ENCODE measurements at regions not wholly inside any gene's neighbourhood (a gene's known extent, or its start where the extent isn't known, plus 50 kb on each side); places are given as distances from the start of the nearest gene placed in this dataset.

DNA sequence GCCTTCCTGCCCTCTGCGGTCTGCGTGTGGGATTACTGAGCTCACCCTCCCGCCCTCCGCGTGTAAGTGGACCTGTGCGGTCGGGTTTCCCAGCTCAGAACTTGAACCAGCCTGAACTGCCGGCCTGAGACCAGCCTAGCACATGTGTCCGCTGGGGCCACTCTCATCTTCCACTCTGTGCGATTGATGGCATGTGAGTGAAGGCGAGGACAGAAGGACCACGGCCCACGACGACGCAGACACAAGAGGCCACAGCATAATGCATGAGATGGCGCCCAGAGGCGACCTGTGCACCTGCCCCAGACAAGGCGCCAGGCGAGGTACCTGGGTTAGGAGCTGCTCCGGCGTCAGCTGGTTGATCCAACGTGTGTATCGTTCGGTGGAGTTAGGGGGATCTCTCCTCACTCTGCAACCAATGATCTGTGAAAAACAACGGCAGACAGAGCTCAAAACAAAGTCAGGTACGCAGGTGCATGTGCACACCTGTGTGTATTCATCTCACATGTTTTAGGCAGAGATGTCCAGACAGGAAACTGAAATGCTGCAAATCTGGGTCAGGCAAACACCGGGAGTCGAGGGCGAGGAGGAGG lies 74.5 kb upstream of the METRNL start:
- BruUV-seq (replicated peaks) = no TSS peak
- Histone ChIP-seq H3K4me3 (no peak overlapping the region), H3K9me2 (ENCODE audit: insufficient read depth) (no peaks in the 10 kb centered on the region), H4K20me1 (ENCODE audit: insufficient read depth) (no peaks in the 10 kb centered on the region), H3K4me2 (no peak overlapping the region), H3F3A (ENCODE audit: insufficient read depth, low read depth) (no peaks in the 10 kb centered on the region), H3K27me3 (ENCODE audit: insufficient read depth, low read depth) (no peaks in the 10 kb centered on the region), H2AFZ (no peak overlapping the region), H3K4me1 (replicated peaks; ENCODE audit: insufficient read depth) (no peaks in the 10 kb centered on the region), H3K9me3 (ENCODE audit: insufficient read depth, low read depth) (no peaks in the 10 kb centered on the region), H3K36me3 (ENCODE audit: low read depth) (no peaks in the 10 kb centered on the region), H3K27ac (no peak overlapping the region), H3K79me2 (ENCODE audit: low read depth) (no peaks in the 10 kb centered on the region)
- CTCF ChIA-PET = no interaction called here
- DNase-seq = no peak
- intact Hi-C loops (cut with micrococcal nuclease; ENCODE audit: unreplicated experiment) = no loop called here
- TF ChIP-seq, protein P1, sequence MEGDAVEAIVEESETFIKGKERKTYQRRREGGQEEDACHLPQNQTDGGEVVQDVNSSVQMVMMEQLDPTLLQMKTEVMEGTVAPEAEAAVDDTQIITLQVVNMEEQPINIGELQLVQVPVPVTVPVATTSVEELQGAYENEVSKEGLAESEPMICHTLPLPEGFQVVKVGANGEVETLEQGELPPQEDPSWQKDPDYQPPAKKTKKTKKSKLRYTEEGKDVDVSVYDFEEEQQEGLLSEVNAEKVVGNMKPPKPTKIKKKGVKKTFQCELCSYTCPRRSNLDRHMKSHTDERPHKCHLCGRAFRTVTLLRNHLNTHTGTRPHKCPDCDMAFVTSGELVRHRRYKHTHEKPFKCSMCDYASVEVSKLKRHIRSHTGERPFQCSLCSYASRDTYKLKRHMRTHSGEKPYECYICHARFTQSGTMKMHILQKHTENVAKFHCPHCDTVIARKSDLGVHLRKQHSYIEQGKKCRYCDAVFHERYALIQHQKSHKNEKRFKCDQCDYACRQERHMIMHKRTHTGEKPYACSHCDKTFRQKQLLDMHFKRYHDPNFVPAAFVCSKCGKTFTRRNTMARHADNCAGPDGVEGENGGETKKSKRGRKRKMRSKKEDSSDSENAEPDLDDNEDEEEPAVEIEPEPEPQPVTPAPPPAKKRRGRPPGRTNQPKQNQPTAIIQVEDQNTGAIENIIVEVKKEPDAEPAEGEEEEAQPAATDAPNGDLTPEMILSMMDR (conservative IDR thresholded peaks at IDR 0.05) = no peak
- TF ChIP-seq EZH2 (IDR thresholded peaks at IDR 0.05; ENCODE audit: low read depth) = no peak
- POLR2A ChIA-PET (ENCODE audit: unreplicated experiment) = no interaction called here

DNA sequence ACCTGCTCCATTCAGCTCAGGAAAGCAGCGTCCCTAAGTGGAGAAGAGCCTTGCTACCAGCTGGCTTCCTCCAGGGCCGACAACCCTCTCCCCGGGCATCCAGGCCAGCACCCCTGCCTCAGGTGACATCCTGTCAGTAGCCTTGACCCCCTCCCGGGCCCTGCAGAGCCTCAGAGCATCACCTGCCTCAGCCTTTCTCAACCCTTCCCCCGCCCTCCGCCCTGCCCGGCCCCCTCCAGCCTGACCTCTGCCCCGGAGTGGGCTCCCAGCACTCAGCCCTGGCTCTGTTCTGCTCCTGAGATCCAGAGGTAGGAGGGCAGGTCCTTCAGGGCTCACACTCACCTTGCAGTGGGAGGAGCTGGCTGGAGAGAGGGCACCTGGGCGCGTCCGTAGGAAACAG lies 73.8 kb upstream of the METRNL start:
- no peak for TF ChIP-seq EZH2 (IDR thresholded peaks at IDR 0.05; ENCODE audit: low read depth)
- TF ChIP-seq, protein P1 (conservative IDR thresholded peaks at IDR 0.05) = no peak
- H3F3A ChIP-seq (ENCODE audit: insufficient read depth, low read depth) = no peaks in the 10 kb centered on the region
- DNase-seq = no peak
- H3K27me3 ChIP-seq (ENCODE audit: insufficient read depth, low read depth) = no peaks in the 10 kb centered on the region
- ChIA-PET POLR2A (ENCODE audit: unreplicated experiment) (no interaction called here), CTCF (no interaction called here)
- H3K4me1 ChIP-seq (replicated peaks; ENCODE audit: insufficient read depth) = no peaks in the 10 kb centered on the region
- no peaks in the 10 kb centered on the region for H3K79me2 ChIP-seq (ENCODE audit: low read depth)
- no peak overlapping the region for H2AFZ ChIP-seq
- H3K4me3 ChIP-seq = no peak overlapping the region
- H3K9me3 ChIP-seq (ENCODE audit: insufficient read depth, low read depth) = no peaks in the 10 kb centered on the region
- intact Hi-C loops (cut with micrococcal nuclease; ENCODE audit: unreplicated experiment) = no loop called here
- H3K9me2 ChIP-seq (ENCODE audit: insufficient read depth) = no peaks in the 10 kb centered on the region
- no peak overlapping the region for H3K27ac ChIP-seq
- H3K36me3 ChIP-seq (ENCODE audit: low read depth) = no peaks in the 10 kb centered on the region
- no peak overlapping the region for H3K4me2 ChIP-seq
- BruUV-seq (replicated peaks) = no TSS peak
- H4K20me1 ChIP-seq (ENCODE audit: insufficient read depth) = no peaks in the 10 kb centered on the region

DNA sequence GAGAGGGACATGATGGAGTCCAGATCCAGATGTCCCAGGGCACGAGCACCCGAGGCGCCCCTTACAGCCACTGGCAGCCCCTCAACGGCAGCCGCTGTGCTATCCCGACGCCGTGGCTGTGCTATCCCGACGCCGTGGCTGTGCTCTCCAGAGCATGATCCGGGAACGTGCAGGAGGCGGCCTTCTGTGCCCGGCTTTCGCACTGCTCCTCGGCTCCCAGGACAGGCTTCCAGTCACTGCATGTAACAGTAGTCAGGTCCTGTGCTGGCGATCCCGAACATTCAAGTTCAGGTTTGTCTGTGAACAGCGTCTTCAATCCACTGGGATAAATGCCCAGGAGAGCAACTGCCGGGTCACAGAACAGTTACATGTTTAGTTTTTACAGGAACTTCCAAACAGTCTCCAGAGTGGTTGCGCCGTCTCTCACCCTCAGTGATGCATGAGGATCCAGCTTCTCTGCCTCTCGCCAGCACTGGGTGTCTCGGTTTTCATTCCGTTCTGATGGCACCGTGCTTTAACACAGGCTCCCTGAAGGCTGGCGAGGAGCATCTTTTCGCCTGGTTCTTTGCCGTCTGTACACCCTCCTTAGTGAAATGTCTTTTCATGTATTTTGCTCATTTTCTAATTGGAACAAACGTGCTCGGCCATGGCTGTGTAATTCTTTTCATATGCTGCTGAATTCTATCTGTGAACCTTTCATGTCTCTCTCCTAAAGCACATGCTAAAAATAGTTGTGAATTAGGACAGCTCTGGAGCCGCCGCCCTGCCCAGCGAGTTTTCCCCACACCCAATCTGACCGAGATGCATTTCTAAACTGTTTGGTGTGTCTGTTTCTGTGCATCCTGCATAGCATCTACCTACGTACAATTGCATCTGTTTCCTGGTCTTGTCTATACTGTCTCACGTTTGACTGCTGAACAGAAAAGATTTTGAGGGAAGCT lies 72.6 kb upstream of the METRNL start:
- POLR2A ChIA-PET (ENCODE audit: unreplicated experiment) = no interaction called here
- BruUV-seq (replicated peaks) = no TSS peak
- CTCF ChIA-PET = no interaction called here

More for the DNA sequence above, 72.6 kb upstream of the METRNL start:
- H3K4me1 ChIP-seq (replicated peaks; ENCODE audit: insufficient read depth) = no peaks in the 10 kb centered on the region
- H3K4me2 ChIP-seq = no peak overlapping the region
- no peak overlapping the region for H3K27ac ChIP-seq
- TF ChIP-seq, protein P1 (conservative IDR thresholded peaks at IDR 0.05) = no peak
- no peak for TF ChIP-seq EZH2 (IDR thresholded peaks at IDR 0.05; ENCODE audit: low read depth)
- H3F3A ChIP-seq (ENCODE audit: insufficient read depth, low read depth) = no peaks in the 10 kb centered on the region
- H3K36me3 ChIP-seq (ENCODE audit: low read depth) = no peaks in the 10 kb centered on the region
- no peak for DNase-seq
- no peaks in the 10 kb centered on the region for H3K9me3 ChIP-seq (ENCODE audit: insufficient read depth, low read depth)
- H2AFZ ChIP-seq = no peak overlapping the region
- intact Hi-C loops (cut with micrococcal nuclease; ENCODE audit: unreplicated experiment) = no loop called here
- H4K20me1 ChIP-seq (ENCODE audit: insufficient read depth) = no peaks in the 10 kb centered on the region
- no peaks in the 10 kb centered on the region for H3K9me2 ChIP-seq (ENCODE audit: insufficient read depth)
- no peak overlapping the region for H3K4me3 ChIP-seq
- no peaks in the 10 kb centered on the region for H3K79me2 ChIP-seq (ENCODE audit: low read depth)
- H3K27me3 ChIP-seq (ENCODE audit: insufficient read depth, low read depth) = no peaks in the 10 kb centered on the region

Measured in PC-9 (cell line).